ENCODE measurements at regions not wholly inside any gene's neighbourhood (a gene's known extent, or its start where the extent isn't known, plus 50 kb on each side); places are given as distances from the start of the nearest gene placed in this dataset.

- TF ChIP-seq, protein P1, sequence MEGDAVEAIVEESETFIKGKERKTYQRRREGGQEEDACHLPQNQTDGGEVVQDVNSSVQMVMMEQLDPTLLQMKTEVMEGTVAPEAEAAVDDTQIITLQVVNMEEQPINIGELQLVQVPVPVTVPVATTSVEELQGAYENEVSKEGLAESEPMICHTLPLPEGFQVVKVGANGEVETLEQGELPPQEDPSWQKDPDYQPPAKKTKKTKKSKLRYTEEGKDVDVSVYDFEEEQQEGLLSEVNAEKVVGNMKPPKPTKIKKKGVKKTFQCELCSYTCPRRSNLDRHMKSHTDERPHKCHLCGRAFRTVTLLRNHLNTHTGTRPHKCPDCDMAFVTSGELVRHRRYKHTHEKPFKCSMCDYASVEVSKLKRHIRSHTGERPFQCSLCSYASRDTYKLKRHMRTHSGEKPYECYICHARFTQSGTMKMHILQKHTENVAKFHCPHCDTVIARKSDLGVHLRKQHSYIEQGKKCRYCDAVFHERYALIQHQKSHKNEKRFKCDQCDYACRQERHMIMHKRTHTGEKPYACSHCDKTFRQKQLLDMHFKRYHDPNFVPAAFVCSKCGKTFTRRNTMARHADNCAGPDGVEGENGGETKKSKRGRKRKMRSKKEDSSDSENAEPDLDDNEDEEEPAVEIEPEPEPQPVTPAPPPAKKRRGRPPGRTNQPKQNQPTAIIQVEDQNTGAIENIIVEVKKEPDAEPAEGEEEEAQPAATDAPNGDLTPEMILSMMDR (IDR thresholded peaks at IDR 0.05; ENCODE audit: low read depth, low read length, missing input control): no peak
- TF ChIP-seq REST (IDR thresholded peaks at IDR 0.05): no peak
- TF ChIP-seq HNF4A (conservative IDR thresholded peaks at IDR 0.05): no peak
Measured at GRCh38 chr6:76490456-76490855, 418.0 kb upstream of the IMPG1 start (continued).

DNA sequence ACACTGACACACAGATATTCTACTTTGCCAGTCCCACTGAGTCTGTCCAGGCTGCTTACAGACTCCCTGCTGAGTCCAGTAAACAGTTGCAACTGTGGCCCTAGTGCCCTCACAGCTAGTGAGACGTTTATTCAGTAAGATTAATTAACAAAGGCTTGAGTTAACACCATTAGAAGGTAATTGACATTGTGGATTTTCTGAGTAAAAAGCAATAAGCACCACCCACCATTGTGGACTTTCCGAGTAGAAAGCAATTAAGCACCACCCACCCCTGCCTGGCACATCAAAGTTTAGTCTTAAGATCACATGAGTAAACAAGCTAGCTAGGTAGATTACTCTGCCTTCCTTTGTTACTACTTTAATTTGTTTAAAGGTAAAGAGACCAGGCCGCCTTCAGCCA lies 408.6 kb upstream of the IMPG1 start:
- H3K4me3 ChIP-seq (ENCODE audit: low read depth in 1 of 3, low read length in 3 of 3): no peak overlapping the region
- H3K9ac ChIP-seq (ENCODE audit: low read depth in 1 of 2, low read length in 2 of 2): no peak overlapping the region
- no peaks in the 10 kb centered on the region for H3K4me1 ChIP-seq (ENCODE audit: control insufficient read depth in 4 of 4, insufficient read depth in 4 of 4, low read length in 3 of 4)
- H3K36me3 ChIP-seq (ENCODE audit: control insufficient read depth in 4 of 4, insufficient read depth in 3 of 4, low read depth in 1 of 4, low read length in 3 of 4): no peaks in the 10 kb centered on the region
- DNase-seq (ENCODE audit: low spot score): no peak
- H3K9me3 ChIP-seq (ENCODE audit: control insufficient read depth in 4 of 4, low read length in 3 of 4): peaks cover 0 to 4% (median under 1%) of the 10 kb centered on the region in 4 donors
- no peak for TF ChIP-seq TAF1 (conservative IDR thresholded peaks at IDR 0.05)
- TF ChIP-seq RXRA (IDR thresholded peaks at IDR 0.05): no peak
- TF ChIP-seq FOXA2 (IDR thresholded peaks at IDR 0.05): no peak
- no peak for TF ChIP-seq YY1 (IDR thresholded peaks at IDR 0.05)
- TF ChIP-seq SP1 (IDR thresholded peaks at IDR 0.05): no peak
- TF ChIP-seq ZBTB33 (IDR thresholded peaks at IDR 0.05): no peak
- no peak for TF ChIP-seq JUND (IDR thresholded peaks at IDR 0.05)
- TF ChIP-seq, protein P1 (IDR thresholded peaks at IDR 0.05; ENCODE audit: low read depth, low read length, missing input control): no peak
- no peak for TF ChIP-seq HNF4A (conservative IDR thresholded peaks at IDR 0.05)
- TF ChIP-seq RAD21 (IDR thresholded peaks at IDR 0.05): no peak
- TF ChIP-seq, protein P2, sequence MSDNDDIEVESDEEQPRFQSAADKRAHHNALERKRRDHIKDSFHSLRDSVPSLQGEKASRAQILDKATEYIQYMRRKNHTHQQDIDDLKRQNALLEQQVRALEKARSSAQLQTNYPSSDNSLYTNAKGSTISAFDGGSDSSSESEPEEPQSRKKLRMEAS (IDR thresholded peaks at IDR 0.05): no peak
- TF ChIP-seq ATF3 (IDR thresholded peaks at IDR 0.05): no peak
- no peak for TF ChIP-seq REST (IDR thresholded peaks at IDR 0.05)
- TF ChIP-seq HNF4G (IDR thresholded peaks at IDR 0.05): no peak
- no peak for TF ChIP-seq NR2F2 (IDR thresholded peaks at IDR 0.05)
- TF ChIP-seq GABPA (IDR thresholded peaks at IDR 0.05 in 1 of 2, conservative IDR thresholded peaks at IDR 0.05 in 1 of 2): no peak
- TF ChIP-seq FOXA1 (IDR thresholded peaks at IDR 0.05): no peak
- TF ChIP-seq EGR1 (IDR thresholded peaks at IDR 0.05; ENCODE audit: low read depth in 2 of 2): no peak
- WGBS: 28% methylated on average over 3 of the region's 3 CpGs
- no peak overlapping the region for H3K27ac ChIP-seq (ENCODE audit: low read depth in 1 of 2, low read length in 2 of 2)
- H3K27me3 ChIP-seq (ENCODE audit: control insufficient read depth in 4 of 4, insufficient read depth in 4 of 4, low read length in 3 of 4): no peaks in the 10 kb centered on the region

Measured in liver (tissue), 8 donors.